T-helper 1 cell (primary cell): ENCODE measurements at regions not wholly inside any gene's neighbourhood (a gene's known extent, or its start where the extent isn't known, plus 50 kb on each side); places are given as distances from the start of the nearest gene placed in this dataset.

Source experiments
- DNase-seq, 5 donors: peaks; one replicate each; pipeline ENCODE4 v3.0.0-alpha.2; 2012 to 2020

DNA sequence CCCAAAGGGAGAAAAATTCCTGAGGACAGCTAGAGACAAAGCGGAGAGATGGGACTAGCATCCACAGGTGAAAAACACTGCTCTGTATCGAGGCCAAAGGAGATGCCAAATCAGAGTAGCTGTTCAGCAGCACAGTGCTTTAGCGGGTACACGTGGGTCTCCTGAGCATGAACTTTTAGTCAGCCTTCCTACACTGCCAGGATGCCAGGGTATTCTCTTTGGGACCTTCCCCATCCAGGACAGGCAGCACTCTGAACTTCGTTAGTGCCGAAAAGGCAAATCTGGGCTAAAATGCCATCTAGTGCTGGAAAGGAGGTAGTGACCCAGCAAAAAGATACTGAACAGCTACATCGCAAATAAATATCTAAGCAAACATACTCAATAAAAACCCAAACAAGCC, 64.9 kb downstream of the C6orf58 start:
- DNase-seq, result peak in 1 of 5 donors; percentile 6
